Nephron progenitor cell (in vitro differentiated cells): ENCODE measurements at regions not wholly inside any gene's neighbourhood (a gene's known extent, or its start where the extent isn't known, plus 50 kb on each side); places are given as distances from the start of the nearest gene placed in this dataset.

Source experiments
- DNase-seq: peaks from one replicate; pipeline ENCODE4 v3.0.0; 2021
- H3K27ac Mint-ChIP-seq: 2 replicates; pipeline ENCODE4 v1.8.0; 2021; ENCODE audit warnings: mild to moderate bottlenecking, moderate library complexity, mixed read lengths
- H3K27me3 Mint-ChIP-seq: 2 replicates; pipeline ENCODE4 v1.8.0; 2021; ENCODE audit warnings: mild to moderate bottlenecking, low read depth, mixed read lengths; ENCODE audit not compliant: poor library complexity
- H3K36me3 Mint-ChIP-seq: 2 replicates; pipeline ENCODE4 v1.8.0; 2021; ENCODE audit warnings: low read depth, mixed read lengths
- H3K4me1 Mint-ChIP-seq: 2 replicates; pipeline ENCODE4 v1.8.0; 2021; ENCODE audit warnings: mixed read lengths
- H3K4me3 Mint-ChIP-seq: 2 replicates; pipeline ENCODE4 v1.8.0; 2021; ENCODE audit warnings: mild to moderate bottlenecking, moderate library complexity, mixed read lengths
- H3K9me3 Mint-ChIP-seq: 2 replicates; pipeline ENCODE4 v1.8.0; 2021; ENCODE audit warnings: mild to moderate bottlenecking, moderate library complexity, mixed read lengths
- CTCF ChIP-seq: fragments of 200-600 bp; sonication (generic); IDR thresholded peaks from 2 replicates; pipeline ENCODE4 v1.5.0; 2021; ENCODE audit warnings: antibody characterized with exemption

GRCh38 chr4:130922955-130923354, 1827.0 kb downstream of the C4orf33 start:
- TF ChIP-seq CTCF, result no peak

DNA sequence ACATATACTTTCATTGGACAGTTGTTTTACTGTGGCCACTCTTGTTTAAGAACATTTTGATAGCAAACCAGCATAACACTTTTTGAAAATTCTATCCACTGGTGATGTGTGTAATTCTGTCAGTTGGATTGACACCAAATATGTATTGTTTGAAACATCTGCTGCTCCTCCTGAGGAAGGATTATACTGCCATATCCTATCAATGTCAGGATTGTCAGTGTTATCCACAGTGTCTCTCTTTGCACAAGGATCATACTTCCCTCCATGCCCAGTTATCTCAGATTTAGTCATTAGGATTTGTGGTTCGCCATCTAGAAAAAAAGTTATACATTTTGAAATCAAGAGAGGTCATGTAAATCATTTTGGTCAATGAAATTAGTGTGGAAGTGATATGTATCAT, 1859.6 kb downstream of the C4orf33 start:
- no peak overlapping the region for H3K4me3 Mint-ChIP-seq
- peaks cover 1% of the 10 kb centered on the region for H3K27me3 Mint-ChIP-seq
- no peak for TF ChIP-seq CTCF
- H3K9me3 Mint-ChIP-seq, result peaks cover 13% of the 10 kb centered on the region
- no peak for DNase-seq
- H3K36me3 Mint-ChIP-seq, result no peaks in the 10 kb centered on the region
- no peaks in the 10 kb centered on the region for H3K4me1 Mint-ChIP-seq
- no peak overlapping the region for H3K27ac Mint-ChIP-seq

More at GRCh38 chr4:130922955-130923354, 1827.0 kb downstream of the C4orf33 start:
- H3K9me3 Mint-ChIP-seq, result peaks cover 13% of the 10 kb centered on the region
- no peak overlapping the region for H3K4me3 Mint-ChIP-seq
- H3K27me3 Mint-ChIP-seq, result no peaks in the 10 kb centered on the region
- H3K36me3 Mint-ChIP-seq, result no peaks in the 10 kb centered on the region
- DNase-seq, result no peak
- H3K27ac Mint-ChIP-seq, result no peak overlapping the region
- H3K4me1 Mint-ChIP-seq, result no peaks in the 10 kb centered on the region

- Mint-ChIP-seq H3K4me1 (no peaks in the 10 kb centered on the region), H3K27ac (no peak overlapping the region), H3K9me3 (no peaks in the 10 kb centered on the region), H3K27me3 (peaks cover 4% of the 10 kb centered on the region), H3K36me3 (no peaks in the 10 kb centered on the region), H3K4me3 (no peak overlapping the region)
- DNase-seq, result no peak
- TF ChIP-seq CTCF, result no peak
These were observed 1889.4 kb downstream of the C4orf33 start for GRCh38 chr4:130985371-130985770.

DNA sequence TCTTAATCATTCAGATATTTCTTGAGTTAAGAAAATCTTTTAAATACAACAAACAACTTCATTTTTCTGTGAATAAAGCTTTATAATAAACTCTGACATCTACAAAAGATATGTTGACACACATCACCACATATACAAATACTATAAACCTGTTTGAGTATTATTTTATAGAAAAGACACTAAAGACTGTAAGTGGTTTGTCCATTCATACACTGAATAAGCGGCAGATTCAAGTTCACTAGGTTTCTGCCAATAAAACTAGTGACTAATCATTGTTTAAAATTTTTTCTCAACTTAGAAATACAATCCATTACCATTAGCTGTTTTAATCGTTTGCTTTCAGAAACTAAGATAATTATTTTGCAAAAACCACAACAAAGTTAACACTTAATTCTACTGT, 1900.0 kb downstream of the C4orf33 start:
- no peak for TF ChIP-seq CTCF
- H3K27ac Mint-ChIP-seq, result no peak overlapping the region
- no peaks in the 10 kb centered on the region for H3K27me3 Mint-ChIP-seq
- no peaks in the 10 kb centered on the region for H3K9me3 Mint-ChIP-seq
- H3K36me3 Mint-ChIP-seq, result no peaks in the 10 kb centered on the region
- H3K4me3 Mint-ChIP-seq, result no peak overlapping the region
- DNase-seq, result no peak
- H3K4me1 Mint-ChIP-seq, result no peaks in the 10 kb centered on the region

DNA sequence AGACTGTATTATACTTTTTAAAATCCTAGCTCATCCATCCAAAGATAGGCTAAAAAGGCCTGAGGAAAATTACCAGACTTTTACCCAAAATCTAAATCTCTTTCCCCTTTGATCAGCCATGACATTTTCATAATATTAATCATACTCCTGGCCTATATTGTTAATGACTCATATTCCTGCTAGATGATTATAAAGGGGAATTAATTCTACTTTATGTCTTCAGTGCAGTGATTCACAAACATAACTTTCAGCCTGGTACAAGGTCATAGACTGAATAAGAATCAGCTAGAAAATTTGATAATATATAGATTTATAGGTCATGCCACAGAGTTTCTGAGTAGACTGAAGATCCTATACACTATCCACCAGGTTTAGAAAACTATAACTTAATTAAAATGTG, 1905.4 kb downstream of the C4orf33 start:
- no peak overlapping the region for H3K27ac Mint-ChIP-seq
- no peak for DNase-seq
- H3K4me1 Mint-ChIP-seq, result no peaks in the 10 kb centered on the region
- H3K4me3 Mint-ChIP-seq, result no peak overlapping the region
- H3K9me3 Mint-ChIP-seq, result no peaks in the 10 kb centered on the region
- H3K36me3 Mint-ChIP-seq, result no peaks in the 10 kb centered on the region
- TF ChIP-seq CTCF, result no peak
- H3K27me3 Mint-ChIP-seq, result no peaks in the 10 kb centered on the region

GRCh38 chr4:131002132-131002531, 1906.2 kb downstream of the C4orf33 start:
- Mint-ChIP-seq H3K9me3 (no peaks in the 10 kb centered on the region), H3K4me3 (no peak overlapping the region), H3K27me3 (no peaks in the 10 kb centered on the region), H3K36me3 (no peaks in the 10 kb centered on the region), H3K27ac (no peak overlapping the region), H3K4me1 (no peaks in the 10 kb centered on the region)
- DNase-seq, result no peak
- TF ChIP-seq CTCF, result no peak
